GM23338 (cell line): ENCODE measurements at regions not wholly inside any gene's neighbourhood (a gene's known extent, or its start where the extent isn't known, plus 50 kb on each side); places are given as distances from the start of the nearest gene placed in this dataset.

Source experiments
- ATAC-seq: fragments of 200-7000 bp; cut with Tn5 transposase; 3 replicates; pipeline ENCODE4 v1.9.1; 2020
- DNase-seq: peaks from one replicate; pipeline ENCODE4 v3.0.0-alpha.2; 2015; ENCODE audit warnings: low spot score
- H2AFZ ChIP-seq: fragments of 200-600 bp; sonication (generic); 2 replicates; pipeline ENCODE4 v1.8.0; 2016; ENCODE audit warnings: antibody characterized with exemption, mild to moderate bottlenecking, moderate library complexity
- H3F3A ChIP-seq: fragments of 200-600 bp; sonication (generic); replicated peaks from 2 replicates; pipeline ENCODE4 v1.8.0; 2017; ENCODE audit warnings: antibody characterized with exemption, mixed run types, low read depth
- H3K27ac ChIP-seq: fragments of 200-600 bp; sonication (generic); 2 replicates; pipeline ENCODE4 v1.6.1; 2016; ENCODE audit warnings: low read depth
- H3K27me3 ChIP-seq: fragments of 200-600 bp; sonication (generic); 2 replicates; pipeline ENCODE4 v1.8.0; 2016; ENCODE audit warnings: mild to moderate bottlenecking, mixed run types, moderate library complexity; ENCODE audit not compliant: insufficient read depth
- H3K36me3 ChIP-seq: fragments of 200-600 bp; sonication (generic); 2 replicates; pipeline ENCODE4 v1.8.0; 2016; ENCODE audit warnings: mild to moderate bottlenecking; ENCODE audit not compliant: insufficient read depth
- H3K4me1 ChIP-seq: fragments of 200-600 bp; sonication (generic); 2 replicates; pipeline ENCODE4 v1.8.0; 2016; ENCODE audit warnings: mild to moderate bottlenecking, moderate library complexity; ENCODE audit not compliant: insufficient read depth
- H3K4me2 ChIP-seq: fragments of 200-600 bp; sonication (generic); 2 replicates; pipeline ENCODE4 v1.7.1; 2017; ENCODE audit warnings: mixed run types
- H3K4me3 ChIP-seq: fragments of 200-600 bp; sonication (generic); 2 replicates; pipeline ENCODE4 v1.6.1; 2016; ENCODE audit warnings: mixed run types
- H3K79me2 ChIP-seq: fragments of 200-600 bp; sonication (generic); replicated peaks from 2 replicates; pipeline ENCODE4 v1.8.0; 2017; ENCODE audit warnings: mild to moderate bottlenecking; ENCODE audit not compliant: insufficient read depth
- H3K9me2 ChIP-seq: fragments of 200-600 bp; sonication (generic); 2 replicates; pipeline ENCODE4 v1.8.0; 2017; ENCODE audit not compliant: insufficient read depth
- H4K20me1 ChIP-seq: fragments of 200-600 bp; sonication (generic); replicated peaks from 2 replicates; pipeline ENCODE4 v1.8.0; 2017; ENCODE audit warnings: mild to moderate bottlenecking; ENCODE audit not compliant: insufficient read depth
- H3K27ac Mint-ChIP-seq: 2 replicates; pipeline ENCODE4 v1.8.0; 2020; ENCODE audit warnings: inconsistent platforms, mild to moderate bottlenecking, moderate library complexity, mixed read lengths
- H3K27me3 Mint-ChIP-seq: 3 replicates; pipeline ENCODE4 v1.8.0; 2022; ENCODE audit warnings: low read depth, mild to moderate bottlenecking, moderate library complexity, mixed read lengths, inconsistent platforms; ENCODE audit not compliant: insufficient read depth, poor library complexity
- H3K36me3 Mint-ChIP-seq: 3 replicates; pipeline ENCODE4 v1.8.0; 2021; ENCODE audit warnings: low read depth, mild to moderate bottlenecking, inconsistent platforms, moderate library complexity, mixed read lengths
- H3K4me1 Mint-ChIP-seq: 3 replicates; pipeline ENCODE4 v1.8.0; 2020; ENCODE audit warnings: mild to moderate bottlenecking, inconsistent platforms, mixed read lengths
- H3K4me3 Mint-ChIP-seq: 3 replicates; pipeline ENCODE4 v1.8.0; 2021; ENCODE audit warnings: moderate library complexity, mild to moderate bottlenecking, inconsistent platforms, mixed read lengths
- H3K9me3 Mint-ChIP-seq: 3 replicates; pipeline ENCODE4 v1.8.0; 2020; ENCODE audit warnings: moderate library complexity, mild to moderate bottlenecking, inconsistent platforms, mixed read lengths
- CREB1 ChIP-seq: fragments of 250-450 bp; sonication (Bioruptor Pico); IDR thresholded peaks from 2 replicates; pipeline ENCODE4 v1.5.0; 2020; ENCODE audit warnings: low read depth, mild to moderate bottlenecking, moderate library complexity
- CTCF ChIP-seq, 2 experiments: fragments of 200-600 bp in 1 of 2; sonication (generic) in 1 of 2; conservative IDR thresholded peaks; 2 replicates each; pipeline versions ENCODE4 v1.5.1 to v1.6.1; 2016 to 2017; ENCODE audit warnings: antibody characterized with exemption in 2 of 2, low read depth in 2 of 2, mild to moderate bottlenecking in 2 of 2, moderate library complexity in 1 of 2
- ETS1 ChIP-seq: IDR thresholded peaks from 2 replicates; pipeline ENCODE4 v1.6.1; 2016; ENCODE audit warnings: antibody characterized with exemption
- EZH2 ChIP-seq: fragments of 200-600 bp; sonication (generic); IDR thresholded peaks from one replicate; pipeline ENCODE4 v1.8.0; 2017; ENCODE audit warnings: antibody characterized with exemption, mild to moderate bottlenecking, low read depth; ENCODE audit not compliant: unreplicated experiment
- EZH2phosphoT487 ChIP-seq: fragments of 200-600 bp; sonication (generic); IDR thresholded peaks from one replicate; pipeline ENCODE4 v1.8.1; 2018; ENCODE audit warnings: antibody characterized with exemption; ENCODE audit not compliant: unreplicated experiment
- JUNB ChIP-seq: IDR thresholded peaks from one replicate; pipeline ENCODE4 v1.6.1; 2016; ENCODE audit warnings: antibody characterized with exemption; ENCODE audit not compliant: unreplicated experiment
- NANOG ChIP-seq: IDR thresholded peaks from 2 replicates; pipeline ENCODE4 v1.6.1; 2016; ENCODE audit warnings: antibody characterized with exemption, borderline replicate concordance
- POLR2AphosphoS5 ChIP-seq: IDR thresholded peaks from 2 replicates; pipeline ENCODE4 v1.6.1; 2016; ENCODE audit warnings: antibody characterized with exemption, low read depth
- REST ChIP-seq: IDR thresholded peaks from one replicate; pipeline ENCODE4 v1.6.1; 2018; ENCODE audit warnings: antibody characterized with exemption; ENCODE audit not compliant: unreplicated experiment
- STAT1 ChIP-seq: IDR thresholded peaks from one replicate; pipeline ENCODE4 v1.6.1; 2016; ENCODE audit warnings: antibody characterized with exemption; ENCODE audit not compliant: unreplicated experiment
- ZNF114 ChIP-seq: fragments of 250-450 bp; sonication (Bioruptor Pico); IDR thresholded peaks from 2 replicates; pipeline ENCODE4 v1.5.0; 2020; ENCODE audit warnings: mild to moderate bottlenecking, moderate library complexity
- ZNF331 ChIP-seq: fragments of 250-450 bp; sonication (Bioruptor Pico); IDR thresholded peaks from 2 replicates; pipeline ENCODE4 v1.5.0; 2020; ENCODE audit warnings: low read depth, mild to moderate bottlenecking, moderate library complexity
- TF ChIP-seq, protein P1 (sequence below): fragments of 250-450 bp; sonication (Bioruptor Pico); IDR thresholded peaks from 2 replicates; pipeline ENCODE4 v1.5.0; 2020; ENCODE audit warnings: mild to moderate bottlenecking, moderate library complexity

DNA sequence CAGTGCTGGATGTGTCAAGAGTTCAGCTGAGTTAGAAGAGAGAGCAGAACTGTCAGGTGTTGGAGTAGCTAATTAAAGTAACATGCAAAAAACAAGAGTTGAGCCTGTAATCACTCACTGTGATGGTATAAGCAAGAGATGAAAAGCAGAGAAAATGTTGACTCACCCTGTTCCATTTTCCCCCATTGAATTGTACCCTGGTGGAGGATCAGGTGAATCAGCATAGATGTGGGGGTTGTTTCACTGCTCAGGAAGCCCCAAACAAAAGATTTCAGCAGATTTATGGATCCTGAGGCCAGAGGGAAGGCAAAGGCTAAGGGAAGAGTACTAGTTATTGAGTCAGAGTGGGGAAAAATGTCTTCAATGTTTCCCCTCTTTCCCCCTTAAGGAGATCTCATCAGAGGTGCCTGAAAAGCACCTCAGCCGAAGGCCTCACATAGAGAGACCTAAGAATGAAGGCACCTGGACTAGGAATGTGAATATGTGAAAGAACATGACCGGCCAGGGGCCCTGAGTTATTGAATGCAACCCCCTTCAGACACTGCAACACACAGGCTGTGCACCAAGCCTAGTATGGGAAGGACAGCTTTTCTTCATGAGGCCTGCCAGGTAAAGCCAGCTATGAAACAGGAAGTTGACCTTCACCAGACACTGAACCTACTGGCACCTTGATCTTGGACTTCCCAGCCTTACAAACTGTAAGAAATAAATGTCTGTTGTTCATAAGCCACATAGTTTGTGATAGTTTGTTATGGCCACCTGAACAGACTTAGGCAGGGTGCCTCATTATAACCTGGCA lies 90.1 kb downstream of the TMCO5A start:
- H3K36me3 ChIP-seq: no peaks in the 10 kb centered on the region
- peaks cover 9% of the 10 kb centered on the region; the same call in 1 of the 2 replicates for H3K9me2 ChIP-seq
- H3F3A ChIP-seq: no peaks in the 10 kb centered on the region
- no peak overlapping the region for H3K4me3 ChIP-seq
- H2AFZ ChIP-seq: no peak overlapping the region
- H3K27ac ChIP-seq: no peak overlapping the region
- no peaks in the 10 kb centered on the region for H3K27me3 ChIP-seq
- no peak overlapping the region for H3K4me2 ChIP-seq
- Mint-ChIP-seq H3K4me3 (no peak overlapping the region), H3K4me1 (peaks cover 2% of the 10 kb centered on the region; the same call in 1 of the 3 replicates), H3K27me3 (no peaks in the 10 kb centered on the region), H3K36me3 (no peaks in the 10 kb centered on the region), H3K9me3 (peaks cover 4% of the 10 kb centered on the region), H3K27ac (no peak overlapping the region)
- TF ChIP-seq CREB1 (CRISPR knock-in tag) (no peak), REST (no peak), EZH2phosphoT487 (no peak), NANOG (no peak), POLR2AphosphoS5 (no peak), CTCF (conservative IDR thresholded peaks at IDR 0.05; ENCODE audit: low read depth in 2 of 2) (no peak), ETS1 (no peak), ZNF114 (CRISPR knock-in tag) (no peak), STAT1 (no peak), ZNF331 (no peak), JUNB (no peak), EZH2 (no peak)
- TF ChIP-seq, protein P1, sequence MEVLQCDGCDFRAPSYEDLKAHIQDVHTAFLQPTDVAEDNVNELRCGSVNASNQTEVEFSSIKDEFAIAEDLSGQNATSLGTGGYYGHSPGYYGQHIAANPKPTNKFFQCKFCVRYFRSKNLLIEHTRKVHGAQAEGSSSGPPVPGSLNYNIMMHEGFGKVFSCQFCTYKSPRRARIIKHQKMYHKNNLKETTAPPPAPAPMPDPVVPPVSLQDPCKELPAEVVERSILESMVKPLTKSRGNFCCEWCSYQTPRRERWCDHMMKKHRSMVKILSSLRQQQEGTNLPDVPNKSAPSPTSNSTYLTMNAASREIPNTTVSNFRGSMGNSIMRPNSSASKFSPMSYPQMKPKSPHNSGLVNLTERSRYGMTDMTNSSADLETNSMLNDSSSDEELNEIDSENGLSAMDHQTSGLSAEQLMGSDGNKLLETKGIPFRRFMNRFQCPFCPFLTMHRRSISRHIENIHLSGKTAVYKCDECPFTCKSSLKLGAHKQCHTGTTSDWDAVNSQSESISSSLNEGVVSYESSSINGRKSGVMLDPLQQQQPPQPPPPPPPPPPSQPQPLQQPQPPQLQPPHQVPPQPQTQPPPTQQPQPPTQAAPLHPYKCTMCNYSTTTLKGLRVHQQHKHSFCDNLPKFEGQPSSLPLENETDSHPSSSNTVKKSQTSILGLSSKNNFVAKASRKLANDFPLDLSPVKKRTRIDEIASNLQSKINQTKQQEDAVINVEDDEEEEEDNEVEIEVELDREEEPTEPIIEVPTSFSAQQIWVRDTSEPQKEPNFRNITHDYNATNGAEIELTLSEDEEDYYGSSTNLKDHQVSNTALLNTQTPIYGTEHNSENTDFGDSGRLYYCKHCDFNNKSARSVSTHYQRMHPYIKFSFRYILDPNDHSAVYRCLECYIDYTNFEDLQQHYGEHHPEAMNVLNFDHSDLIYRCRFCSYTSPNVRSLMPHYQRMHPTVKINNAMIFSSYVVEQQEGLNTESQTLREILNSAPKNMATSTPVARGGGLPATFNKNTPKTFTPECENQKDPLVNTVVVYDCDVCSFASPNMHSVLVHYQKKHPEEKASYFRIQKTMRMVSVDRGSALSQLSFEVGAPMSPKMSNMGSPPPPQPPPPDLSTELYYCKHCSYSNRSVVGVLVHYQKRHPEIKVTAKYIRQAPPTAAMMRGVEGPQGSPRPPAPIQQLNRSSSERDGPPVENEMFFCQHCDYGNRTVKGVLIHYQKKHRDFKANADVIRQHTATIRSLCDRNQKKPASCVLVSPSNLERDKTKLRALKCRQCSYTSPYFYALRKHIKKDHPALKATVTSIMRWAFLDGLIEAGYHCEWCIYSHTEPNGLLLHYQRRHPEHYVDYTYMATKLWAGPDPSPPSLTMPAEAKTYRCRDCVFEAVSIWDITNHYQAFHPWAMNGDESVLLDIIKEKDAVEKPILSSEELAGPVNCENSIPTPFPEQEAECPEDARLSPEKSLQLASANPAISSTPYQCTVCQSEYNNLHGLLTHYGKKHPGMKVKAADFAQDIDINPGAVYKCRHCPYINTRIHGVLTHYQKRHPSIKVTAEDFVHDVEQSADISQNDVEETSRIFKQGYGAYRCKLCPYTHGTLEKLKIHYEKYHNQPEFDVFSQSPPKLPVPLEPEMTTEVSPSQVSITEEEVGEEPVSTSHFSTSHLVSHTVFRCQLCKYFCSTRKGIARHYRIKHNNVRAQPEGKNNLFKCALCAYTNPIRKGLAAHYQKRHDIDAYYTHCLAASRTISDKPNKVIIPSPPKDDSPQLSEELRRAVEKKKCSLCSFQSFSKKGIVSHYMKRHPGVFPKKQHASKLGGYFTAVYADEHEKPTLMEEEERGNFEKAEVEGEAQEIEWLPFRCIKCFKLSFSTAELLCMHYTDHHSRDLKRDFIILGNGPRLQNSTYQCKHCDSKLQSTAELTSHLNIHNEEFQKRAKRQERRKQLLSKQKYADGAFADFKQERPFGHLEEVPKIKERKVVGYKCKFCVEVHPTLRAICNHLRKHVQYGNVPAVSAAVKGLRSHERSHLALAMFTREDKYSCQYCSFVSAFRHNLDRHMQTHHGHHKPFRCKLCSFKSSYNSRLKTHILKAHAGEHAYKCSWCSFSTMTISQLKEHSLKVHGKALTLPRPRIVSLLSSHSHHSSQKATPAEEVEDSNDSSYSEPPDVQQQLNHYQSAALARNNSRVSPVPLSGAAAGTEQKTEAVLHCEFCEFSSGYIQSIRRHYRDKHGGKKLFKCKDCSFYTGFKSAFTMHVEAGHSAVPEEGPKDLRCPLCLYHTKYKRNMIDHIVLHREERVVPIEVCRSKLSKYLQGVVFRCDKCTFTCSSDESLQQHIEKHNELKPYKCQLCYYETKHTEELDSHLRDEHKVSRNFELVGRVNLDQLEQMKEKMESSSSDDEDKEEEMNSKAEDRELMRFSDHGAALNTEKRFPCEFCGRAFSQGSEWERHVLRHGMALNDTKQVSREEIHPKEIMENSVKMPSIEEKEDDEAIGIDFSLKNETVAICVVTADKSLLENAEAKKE (CRISPR knock-in tag): no peak
- no peaks in the 10 kb centered on the region for H3K4me1 ChIP-seq
- DNase-seq: no peak
- ATAC-seq: no peak
- no peaks in the 10 kb centered on the region for H4K20me1 ChIP-seq
- H3K79me2 ChIP-seq: no peaks in the 10 kb centered on the region
